Muscle layer of colon (tissue), 2 donors: ENCODE measurements at regions not wholly inside any gene's neighbourhood (a gene's known extent, or its start where the extent isn't known, plus 50 kb on each side); places are given as distances from the start of the nearest gene placed in this dataset.

ENCODE experiments used
- H3K27ac ChIP-seq: one replicate; pipeline ENCODE4 v1.7.0; 2013; ENCODE audit warnings: low read depth, mild to moderate bottlenecking, low read length, moderate library complexity
- H3K27me3 ChIP-seq, 2 donors: one replicate each; pipeline ENCODE4 v1.7.0; 2013; ENCODE audit warnings: low read length in 2 of 2, mild to moderate bottlenecking in 2 of 2; ENCODE audit not compliant: insufficient read depth in 2 of 2, control insufficient read depth in 1 of 2
- H3K36me3 ChIP-seq: one replicate; pipeline ENCODE4 v1.7.0; 2013; ENCODE audit warnings: mild to moderate bottlenecking, low read length; ENCODE audit not compliant: insufficient read depth
- H3K4me1 ChIP-seq: one replicate; pipeline ENCODE4 v1.7.0; 2013; ENCODE audit warnings: mild to moderate bottlenecking, low read length; ENCODE audit not compliant: insufficient read depth
- H3K4me3 ChIP-seq, 2 donors: one replicate each; pipeline ENCODE4 v1.7.0; 2013; ENCODE audit warnings: low read length in 2 of 2, low read depth in 1 of 2, mild to moderate bottlenecking in 1 of 2, moderate library complexity in 1 of 2
- H3K9ac ChIP-seq: one replicate; pipeline ENCODE4 v1.7.0; 2013; ENCODE audit warnings: low read length
- H3K9me3 ChIP-seq: one replicate; pipeline ENCODE4 v1.7.0; 2013; ENCODE audit warnings: mild to moderate bottlenecking, low read length
- donor health status: abdominal sarcoma.
- donor health status: Adenocarcinoma of cecum.

DNA sequence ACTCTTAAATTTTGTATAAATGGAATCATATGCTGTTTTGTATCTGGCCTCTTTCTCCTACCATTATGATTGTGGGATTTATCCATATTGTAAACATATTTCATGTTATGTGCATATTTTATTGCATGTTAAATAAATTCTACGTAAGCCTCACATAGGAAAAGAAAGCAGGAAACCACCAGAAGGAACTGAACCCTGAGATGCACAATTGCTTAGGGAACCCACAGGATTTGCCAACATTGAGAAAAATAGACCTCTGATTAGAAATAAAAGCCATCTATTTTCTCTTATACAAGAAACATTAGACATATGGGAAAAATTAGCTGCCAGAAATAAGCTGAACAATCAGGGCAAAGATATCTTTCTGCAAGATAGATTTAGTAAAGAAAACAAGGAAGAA is 111.2 kb upstream of the CARMIL1 start:
- Histone ChIP-seq H3K9me3 (no peaks in the 10 kb centered on the region), H3K4me3 (no peak overlapping the region), H3K36me3 (no peaks in the 10 kb centered on the region), H3K4me1 (no peaks in the 10 kb centered on the region), H3K27ac (no peak overlapping the region), H3K9ac (no peak overlapping the region), H3K27me3 (no peaks in the 10 kb centered on the region)

DNA sequence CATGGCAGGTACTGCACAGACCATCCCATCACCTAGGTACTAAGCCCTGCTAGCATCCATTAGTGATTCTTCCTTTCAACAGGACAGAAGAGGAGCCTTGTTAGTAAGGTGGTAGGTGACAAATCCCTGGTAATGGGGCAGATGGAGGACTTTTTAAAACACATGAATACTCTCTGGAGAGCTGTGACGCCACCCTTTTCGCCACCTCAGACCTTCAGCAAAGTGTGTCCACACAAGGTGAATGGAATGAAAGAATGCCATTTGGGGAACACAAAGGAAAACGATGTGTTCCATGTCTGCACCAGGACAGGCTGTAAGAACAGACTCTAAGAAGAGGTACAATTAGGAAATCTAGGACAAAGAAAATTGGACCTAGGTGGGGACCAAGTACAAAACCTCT is 110.5 kb upstream of the CARMIL1 start:
- H3K9me3 ChIP-seq = no peaks in the 10 kb centered on the region
- no peak overlapping the region for H3K27ac ChIP-seq
- peaks cover 4% of the 10 kb centered on the region for H3K4me1 ChIP-seq
- H3K27me3 ChIP-seq = no peaks in the 10 kb centered on the region
- H3K9ac ChIP-seq = no peak overlapping the region
- no peaks in the 10 kb centered on the region for H3K36me3 ChIP-seq
- no peak overlapping the region for H3K4me3 ChIP-seq

DNA sequence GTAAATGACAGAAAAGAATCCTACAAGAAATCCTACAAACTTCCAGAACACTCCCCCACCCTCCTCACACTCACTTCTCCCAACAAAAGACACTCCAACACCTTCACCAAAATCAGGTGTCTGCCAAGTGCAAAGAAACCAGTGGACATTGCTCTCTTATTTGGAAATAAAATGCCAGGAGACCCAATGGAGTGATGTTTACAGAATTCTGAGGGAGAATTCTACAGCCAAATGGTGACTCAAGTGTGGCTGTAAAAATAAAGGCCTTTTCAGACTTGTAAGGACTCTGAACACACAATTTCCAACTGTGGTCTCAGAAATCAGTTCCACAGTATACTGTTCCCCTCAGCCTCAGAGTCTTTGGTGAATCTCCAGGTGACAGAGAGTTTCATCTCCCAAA is 109.6 kb upstream of the CARMIL1 start:
- no peak overlapping the region for H3K9ac ChIP-seq
- no peaks in the 10 kb centered on the region for H3K27me3 ChIP-seq
- H3K27ac ChIP-seq = no peak overlapping the region
- peaks cover 10% of the 10 kb centered on the region for H3K4me1 ChIP-seq
- no peaks in the 10 kb centered on the region for H3K9me3 ChIP-seq
- H3K4me3 ChIP-seq = no peak overlapping the region
- no peaks in the 10 kb centered on the region for H3K36me3 ChIP-seq

DNA sequence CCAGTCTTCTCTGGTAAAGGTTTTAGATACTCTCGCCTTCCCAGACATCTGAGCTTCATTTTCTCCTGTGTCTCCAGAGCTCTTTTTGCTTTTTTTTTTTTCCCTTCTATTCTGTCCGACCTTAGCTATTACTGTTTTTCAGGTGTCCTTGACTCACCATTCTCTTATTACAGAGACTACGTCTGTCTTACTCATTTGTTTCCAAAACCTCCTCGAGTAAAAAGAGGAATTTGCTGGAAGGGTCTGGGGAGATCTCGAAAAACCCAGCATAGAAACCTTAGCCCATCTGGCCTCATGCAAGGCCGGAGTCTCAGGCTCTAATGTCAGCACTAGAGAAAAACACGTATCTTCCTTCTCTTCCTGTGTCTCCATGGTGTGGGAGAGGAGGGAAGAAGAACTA is 109.2 kb upstream of the CARMIL1 start:
- Histone ChIP-seq H3K27me3 (no peaks in the 10 kb centered on the region), H3K4me1 (peaks cover 10% of the 10 kb centered on the region), H3K4me3 (no peak overlapping the region), H3K27ac (no peak overlapping the region), H3K9me3 (no peaks in the 10 kb centered on the region), H3K9ac (no peak overlapping the region), H3K36me3 (no peaks in the 10 kb centered on the region)

DNA sequence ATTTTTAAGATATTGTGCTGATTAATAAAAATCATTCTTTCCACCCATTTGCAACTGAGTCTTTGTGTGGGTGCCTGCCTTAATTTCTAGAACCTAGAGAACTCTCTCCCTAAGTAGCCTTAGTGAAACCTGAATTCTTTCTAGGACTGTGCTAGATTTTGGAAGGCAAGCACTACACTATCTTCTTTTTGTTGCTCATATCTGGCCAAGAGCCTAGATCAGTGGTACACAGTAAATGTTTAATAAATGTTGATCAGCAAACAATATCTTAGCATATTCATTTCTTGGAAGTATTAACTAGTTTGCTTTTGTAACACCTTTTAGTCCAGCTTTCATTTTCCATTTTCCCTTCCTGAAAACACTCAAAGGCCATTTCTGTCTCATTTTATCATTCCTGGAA is 108.5 kb upstream of the CARMIL1 start:
- Histone ChIP-seq H3K9me3 (no peaks in the 10 kb centered on the region), H3K9ac (no peak overlapping the region), H3K36me3 (no peaks in the 10 kb centered on the region), H3K27ac (no peak overlapping the region), H3K27me3 (no peaks in the 10 kb centered on the region), H3K4me1 (peaks cover 13% of the 10 kb centered on the region), H3K4me3 (no peak overlapping the region)

DNA sequence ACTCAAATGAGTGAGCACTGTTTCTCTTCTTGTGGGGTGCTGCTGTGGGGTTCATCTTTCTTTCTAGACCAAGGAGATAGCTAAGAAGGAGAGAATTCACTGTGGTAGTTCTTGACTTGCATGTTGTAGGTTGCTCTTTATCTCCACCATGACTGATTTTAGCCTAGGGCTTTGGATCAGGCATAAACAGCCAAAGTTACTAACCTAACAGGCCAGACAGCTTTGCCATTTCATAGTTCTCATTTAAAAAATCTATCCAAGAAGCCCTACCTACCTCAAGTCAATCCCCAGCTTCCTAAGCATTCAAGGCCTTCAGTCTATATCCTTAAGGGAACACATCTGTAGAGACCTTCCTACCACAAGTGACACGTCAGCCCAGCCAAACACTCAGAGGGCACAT is 107.9 kb upstream of the CARMIL1 start:
- Histone ChIP-seq H3K4me1 (peaks cover 16% of the 10 kb centered on the region), H3K4me3 (no peak overlapping the region), H3K9me3 (no peaks in the 10 kb centered on the region), H3K27ac (no peak overlapping the region), H3K27me3 (no peaks in the 10 kb centered on the region), H3K9ac (no peak overlapping the region), H3K36me3 (no peaks in the 10 kb centered on the region)

DNA sequence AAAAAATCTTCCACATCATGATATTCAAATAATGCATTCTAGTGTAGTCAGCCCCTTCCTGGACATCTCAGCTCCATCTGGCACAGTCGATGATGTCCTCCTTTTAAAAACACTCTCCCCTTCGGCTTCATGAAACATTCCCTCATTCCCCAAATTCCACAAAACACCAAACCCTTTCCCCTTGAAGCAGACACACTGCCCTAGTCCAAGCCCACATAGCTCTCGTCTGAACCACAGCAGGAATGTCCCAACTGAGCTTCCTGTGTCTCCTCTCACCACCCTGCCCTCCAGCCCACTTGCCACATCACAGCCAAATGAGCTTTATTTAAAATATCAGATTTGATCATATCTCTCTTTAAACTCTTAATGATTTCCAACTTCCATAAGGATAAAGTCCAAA is 106.4 kb upstream of the CARMIL1 start:
- H3K9ac ChIP-seq = no peak overlapping the region
- no peaks in the 10 kb centered on the region for H3K36me3 ChIP-seq
- H3K4me1 ChIP-seq = peaks cover 22% of the 10 kb centered on the region
- no peak overlapping the region for H3K27ac ChIP-seq
- H3K27me3 ChIP-seq = no peaks in the 10 kb centered on the region
- no peaks in the 10 kb centered on the region for H3K9me3 ChIP-seq
- H3K4me3 ChIP-seq = no peak overlapping the region

DNA sequence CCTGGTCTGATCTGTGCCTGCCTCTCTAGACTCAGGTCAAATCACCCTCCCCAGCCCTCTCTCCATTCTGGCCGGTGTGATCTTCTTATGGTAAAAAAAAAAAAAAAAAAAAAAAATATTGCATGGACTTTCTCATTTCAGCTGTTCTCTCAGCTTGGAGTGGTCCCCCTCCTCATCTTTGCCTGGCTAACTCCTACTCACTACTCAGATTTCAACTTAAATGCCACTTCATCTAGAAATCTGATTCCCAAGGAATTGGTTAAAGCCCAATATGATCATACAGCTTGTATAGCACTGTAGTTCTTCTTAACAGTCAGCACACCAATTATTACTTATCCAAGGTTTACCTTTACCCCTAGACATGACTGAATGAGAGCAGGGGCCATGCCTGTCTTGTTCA is 105.9 kb upstream of the CARMIL1 start:
- Histone ChIP-seq H3K4me3 (no peak overlapping the region), H3K9ac (no peak overlapping the region), H3K9me3 (no peaks in the 10 kb centered on the region), H3K27ac (no peak overlapping the region), H3K36me3 (no peaks in the 10 kb centered on the region), H3K4me1 (peaks cover 26% of the 10 kb centered on the region), H3K27me3 (no peaks in the 10 kb centered on the region)

DNA sequence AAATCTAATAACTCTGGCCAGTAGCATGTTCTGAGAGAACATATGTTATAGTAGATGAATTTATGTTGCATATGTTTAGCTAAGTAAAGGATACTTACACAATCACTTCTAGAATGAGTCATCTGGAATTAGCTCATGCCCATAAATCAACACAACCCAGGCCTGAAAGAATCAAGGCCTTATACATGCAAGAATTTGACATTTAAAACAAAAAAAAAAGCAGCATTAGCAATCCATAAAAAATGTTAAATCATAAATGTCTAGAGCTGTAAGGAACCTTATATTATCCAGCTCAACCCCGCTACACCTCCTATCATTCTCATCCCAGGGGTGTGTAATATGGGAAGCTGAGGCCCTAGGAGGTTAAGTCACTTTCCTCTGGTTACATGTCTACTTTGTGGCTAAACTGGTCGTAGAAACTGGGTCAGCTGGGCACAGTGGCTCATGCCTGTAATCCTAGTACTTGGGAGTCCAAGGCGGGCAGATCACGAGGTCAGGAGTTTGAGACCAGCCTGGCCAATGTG is 105.2 kb upstream of the CARMIL1 start:
- no peak overlapping the region for H3K4me3 ChIP-seq
- H3K36me3 ChIP-seq = no peaks in the 10 kb centered on the region
- no peaks in the 10 kb centered on the region for H3K9me3 ChIP-seq
- no peak overlapping the region for H3K27ac ChIP-seq
- no peak overlapping the region for H3K9ac ChIP-seq
- H3K27me3 ChIP-seq = no peaks in the 10 kb centered on the region
- peaks cover 34% of the 10 kb centered on the region for H3K4me1 ChIP-seq

DNA sequence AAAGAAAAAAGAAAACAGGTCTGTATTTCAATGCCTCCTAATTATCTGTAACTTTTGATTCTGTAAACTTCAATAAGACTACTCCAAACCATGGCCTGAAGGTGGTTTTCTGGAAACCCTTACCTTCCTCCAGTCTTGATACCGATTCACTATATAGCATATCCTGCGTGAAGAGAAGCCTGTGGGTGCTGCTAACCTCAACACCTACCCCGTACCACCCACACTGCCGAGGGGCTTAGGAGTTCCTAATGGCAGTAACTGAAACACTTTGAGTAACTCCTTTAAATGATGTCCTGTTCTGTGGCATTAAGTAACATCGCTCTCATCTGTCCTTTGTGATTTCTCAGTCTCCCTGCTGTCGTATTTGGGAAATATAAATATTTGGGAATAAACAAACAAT is 104.5 kb upstream of the CARMIL1 start:
- Histone ChIP-seq H3K4me1 (peaks cover 41% of the 10 kb centered on the region), H3K27ac (no peak overlapping the region), H3K9ac (no peak overlapping the region), H3K4me3 (no peak overlapping the region), H3K27me3 (no peaks in the 10 kb centered on the region), H3K36me3 (no peaks in the 10 kb centered on the region), H3K9me3 (no peaks in the 10 kb centered on the region)

DNA sequence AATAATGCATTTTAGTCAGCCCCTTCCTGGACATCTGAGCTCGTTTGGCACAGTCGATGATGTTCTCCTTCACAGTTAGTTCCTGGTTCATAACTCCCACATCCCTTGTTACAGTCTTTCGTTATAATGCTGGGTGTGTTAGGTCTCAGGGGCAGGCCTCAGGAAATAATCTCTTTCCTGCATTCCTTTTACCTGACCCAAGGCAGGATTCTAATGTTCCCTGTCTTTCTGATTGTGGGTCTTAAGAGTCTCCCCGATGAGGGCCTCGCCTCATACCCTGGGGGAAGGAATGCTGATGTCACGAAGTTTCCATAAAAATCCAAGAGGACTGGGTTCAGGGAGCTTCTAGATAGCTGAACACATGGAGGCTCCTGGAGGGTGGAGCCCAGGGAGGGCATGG is 104.0 kb upstream of the CARMIL1 start:
- H3K9me3 ChIP-seq = no peaks in the 10 kb centered on the region
- H3K27ac ChIP-seq = no peak overlapping the region
- H3K27me3 ChIP-seq = no peaks in the 10 kb centered on the region
- H3K9ac ChIP-seq = no peak overlapping the region
- H3K4me1 ChIP-seq = peaks cover 41% of the 10 kb centered on the region
- H3K36me3 ChIP-seq = no peaks in the 10 kb centered on the region
- H3K4me3 ChIP-seq = no peak overlapping the region

DNA sequence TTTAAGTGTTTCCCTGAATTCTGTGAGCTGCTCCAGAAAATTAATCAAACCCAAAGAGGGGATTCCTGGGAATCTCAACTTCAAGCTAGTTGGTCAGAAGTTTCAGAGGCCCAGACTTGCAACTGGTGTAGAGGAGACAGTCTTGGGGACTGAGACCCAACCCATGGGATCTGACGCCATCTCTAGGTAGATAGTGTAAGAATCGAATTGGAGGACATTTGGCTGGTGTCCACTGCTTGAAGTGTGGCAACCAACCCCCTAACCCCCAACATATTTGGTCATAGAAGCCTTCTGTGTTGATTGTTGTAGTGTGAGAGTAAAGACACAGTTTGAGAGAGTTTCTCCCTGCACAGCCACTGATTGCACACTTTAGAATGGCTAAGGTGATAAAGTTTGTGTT is 103.5 kb upstream of the CARMIL1 start:
- H3K36me3 ChIP-seq = no peaks in the 10 kb centered on the region
- H3K9me3 ChIP-seq = no peaks in the 10 kb centered on the region
- H3K4me3 ChIP-seq = no peak overlapping the region
- H3K4me1 ChIP-seq = peaks cover 41% of the 10 kb centered on the region
- no peak overlapping the region for H3K27ac ChIP-seq
- H3K9ac ChIP-seq = no peak overlapping the region
- H3K27me3 ChIP-seq = no peaks in the 10 kb centered on the region
